Fibroblast of lung (primary cell): ENCODE measurements at regions not wholly inside any gene's neighbourhood (a gene's known extent, or its start where the extent isn't known, plus 50 kb on each side); places are given as distances from the start of the nearest gene placed in this dataset.

Experiments used
- CTCF ChIP-seq, 2 donors: IDR thresholded peaks in 1 of 2; conservative IDR thresholded peaks in 1 of 2; 1 replicate in 1 of 2; 2 replicates in 1 of 2; pipeline ENCODE4 v1.5.1; 2011 to 2012; ENCODE audit warnings: low read length in 2 of 2, control low read depth in 1 of 2, inconsistent platforms in 1 of 2, low read depth in 1 of 2, mild to moderate bottlenecking in 1 of 2
- EZH2 ChIP-seq: IDR thresholded peaks from 2 replicates; pipeline ENCODE4 v1.5.1; 2012; ENCODE audit warnings: low read length, control low read depth, mild to moderate bottlenecking; ENCODE audit errors: missing control alignments

- TF ChIP-seq CTCF (conservative IDR thresholded peaks at IDR 0.05 in 1 of 2, IDR thresholded peaks at IDR 0.05 in 1 of 2; ENCODE audit: low read depth in 1 of 2, low read length in 2 of 2) (no peak), EZH2 (no peak)
Observed at GRCh38 chr7:115178835-115179234, 256.9 kb downstream of the MDFIC start.
